Effector CD8-positive, alpha-beta T cell (primary cell): ENCODE measurements at regions not wholly inside any gene's neighbourhood (a gene's known extent, or its start where the extent isn't known, plus 50 kb on each side); places are given as distances from the start of the nearest gene placed in this dataset.
"Not testable (repeated sequence)": the region's sequence is repeated elsewhere in the genome, so short reads cannot be mapped to it uniquely, and the experiment has no call there.

ENCODE experiments used
- DNase-seq: peaks from one replicate; lab custom pipeline; 2025; lab: John Stamatoyannopoulos, UW

DNA sequence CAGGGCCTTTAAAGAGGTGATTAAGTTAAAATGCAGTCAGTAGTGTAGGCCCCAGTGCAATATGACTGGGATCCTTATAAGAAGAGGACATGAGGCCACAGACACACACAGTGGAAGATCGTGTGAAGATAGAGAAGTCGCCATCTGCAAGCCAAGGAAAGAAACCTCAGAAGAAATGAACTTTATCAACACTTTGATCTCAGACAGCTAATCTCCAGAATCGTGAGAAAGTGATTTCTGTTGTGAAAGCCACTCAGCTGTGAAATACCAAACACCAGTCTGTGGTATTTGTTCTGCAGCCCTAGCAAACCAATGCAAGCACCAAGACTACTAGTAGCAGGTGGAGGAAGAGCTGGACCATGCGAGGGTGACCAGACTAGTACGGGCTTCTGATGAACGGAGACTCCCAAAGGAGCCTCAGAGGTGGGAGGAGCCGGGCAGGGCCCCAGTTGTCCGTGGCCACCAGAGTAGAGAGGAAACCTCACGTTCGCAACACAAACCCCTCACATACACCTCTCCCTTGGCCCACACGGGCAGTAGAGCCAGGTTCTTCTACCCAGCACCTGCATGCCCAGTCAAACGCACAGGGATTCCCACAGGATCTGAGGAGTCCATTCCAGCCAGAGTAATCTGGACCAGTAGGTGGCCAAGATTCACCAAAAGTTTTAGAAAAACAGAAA is 243.0 kb downstream of the TTC8 start:
- no peak for DNase-seq

GRCh38 chr14:89078021-89078795 is 253.8 kb downstream of the TTC8 start:
- no peak for DNase-seq

- DNase-seq = no peak
These were observed 260.8 kb downstream of the TTC8 start for GRCh38 chr14:89085231-89085731.

DNA sequence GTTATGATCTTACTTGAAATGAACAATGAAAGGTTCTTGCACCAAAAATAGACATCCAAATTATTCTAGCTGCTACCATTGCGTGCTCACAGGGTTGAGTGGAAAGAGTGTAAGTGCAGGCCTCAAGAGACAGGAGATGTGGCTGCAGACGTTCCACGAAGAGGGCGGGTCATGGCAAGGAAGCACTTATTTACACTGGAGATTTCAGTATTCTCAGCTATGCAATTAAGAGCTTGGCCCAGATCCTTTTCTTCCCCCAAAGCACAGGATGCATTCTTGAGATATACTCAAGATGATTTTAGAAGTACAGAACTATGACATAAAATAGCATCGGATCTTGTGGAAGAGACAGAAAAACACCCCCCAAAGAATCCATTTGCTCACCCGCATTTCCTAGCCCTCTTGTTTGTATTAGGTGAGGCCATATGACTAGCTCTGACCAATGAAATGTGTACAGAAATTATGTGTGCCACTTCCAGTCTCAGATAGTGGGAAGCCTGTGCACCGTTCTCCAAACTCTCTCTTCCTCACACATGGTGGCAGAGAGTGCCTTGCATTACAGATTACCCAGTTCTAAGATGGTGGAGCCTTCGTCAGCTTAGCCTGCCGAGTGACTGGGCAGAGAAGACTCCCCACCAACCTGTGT is 261.4 kb downstream of the TTC8 start:
- DNase-seq = no peak

DNA sequence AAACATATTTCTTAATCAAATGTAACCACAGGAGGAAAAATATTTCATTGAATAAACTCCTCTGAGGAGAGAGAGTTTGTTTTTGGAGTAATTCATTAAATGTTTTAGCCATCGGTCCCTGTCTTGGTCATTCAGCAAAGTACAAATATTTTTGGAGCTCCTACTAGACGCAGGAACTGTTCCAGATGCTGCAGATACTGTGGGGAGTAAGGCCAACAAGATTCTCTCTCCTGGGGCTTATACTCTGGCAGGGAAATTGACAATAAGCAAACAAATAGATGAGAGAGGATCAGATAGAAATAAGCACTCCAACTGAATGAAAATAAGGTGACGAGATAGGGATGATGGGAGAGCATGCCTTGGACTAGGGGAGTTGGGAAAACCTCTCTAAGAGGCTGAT is 264.1 kb downstream of the TTC8 start:
- DNase-seq = no peak

DNA sequence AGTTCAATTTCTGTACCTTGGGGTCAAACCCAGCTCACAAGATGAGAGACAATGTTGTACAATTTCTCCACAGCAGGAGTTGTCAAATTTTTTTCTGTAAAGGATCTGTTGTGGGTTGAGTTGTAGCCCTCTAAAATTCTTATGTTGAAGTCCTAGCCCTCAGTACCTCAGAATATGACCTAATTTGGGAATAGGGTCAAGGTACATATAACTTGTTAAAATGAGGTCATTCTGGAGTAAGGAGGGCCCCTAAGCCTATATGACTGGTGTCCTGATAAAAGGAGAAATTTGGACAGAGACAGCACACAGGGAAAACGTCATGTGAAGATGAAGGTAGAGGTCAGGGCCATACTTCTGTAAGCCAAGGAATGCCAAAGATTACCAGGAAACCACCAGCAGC is 264.9 kb downstream of the TTC8 start:
- DNase-seq = no peak

- no peak for DNase-seq
These were observed 267.3 kb downstream of the TTC8 start for GRCh38 chr14:89091781-89092180.

DNA sequence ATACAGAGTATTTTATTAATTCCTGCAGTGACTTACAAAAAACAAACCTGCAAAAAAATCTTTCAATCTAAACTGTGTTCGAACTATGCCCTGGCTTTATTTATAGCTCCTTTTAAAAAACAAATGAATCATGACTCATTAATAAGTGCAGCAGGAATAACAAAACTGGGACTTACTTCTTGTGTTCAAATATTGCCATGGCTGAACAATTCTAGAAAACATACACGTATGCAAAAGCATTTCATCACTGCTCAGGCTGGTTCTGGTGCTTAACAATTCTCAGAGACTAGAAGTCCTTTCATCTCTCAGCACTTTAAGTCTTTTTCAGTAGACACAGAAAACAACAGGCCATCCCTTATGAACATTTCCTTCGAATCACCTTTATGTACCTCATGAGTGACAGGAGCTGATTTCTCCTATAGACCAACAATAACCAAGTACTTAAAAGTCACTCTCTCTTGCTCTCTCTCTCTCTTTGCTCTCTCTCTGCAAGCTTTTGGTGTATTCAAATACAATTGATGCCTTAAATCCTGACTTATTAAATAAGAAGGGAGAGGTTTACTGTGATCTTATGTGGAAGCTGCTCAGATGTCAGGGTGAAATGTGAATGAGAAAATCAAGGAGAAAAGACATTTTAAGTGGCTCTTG is 268.8 kb downstream of the TTC8 start:
- no peak for DNase-seq

DNA sequence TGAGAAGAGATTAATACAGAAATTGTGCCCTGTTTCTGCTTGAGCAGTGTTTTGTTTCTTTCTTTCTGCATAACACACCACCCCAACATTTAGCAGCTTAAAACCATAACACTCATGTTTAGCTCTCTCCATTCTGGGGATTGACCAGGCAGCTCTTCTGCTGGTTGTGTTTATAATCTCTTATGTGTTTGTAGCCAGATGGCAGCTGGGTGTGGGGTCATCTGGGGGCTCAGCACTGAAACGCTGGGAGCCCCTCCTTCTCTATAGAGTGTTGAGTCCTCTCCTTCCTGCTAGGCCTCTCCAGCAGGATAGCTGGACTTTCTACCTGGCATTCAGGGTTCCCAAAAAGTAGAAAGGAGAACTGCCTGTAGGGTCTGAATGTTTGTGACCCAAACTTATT is 270.6 kb downstream of the TTC8 start:
- DNase-seq = no peak

GRCh38 chr14:89096946-89097345 is 272.5 kb downstream of the TTC8 start:
- DNase-seq = no peak

GRCh38 chr14:89098254-89098653 is 273.8 kb downstream of the TTC8 start:
- no peak for DNase-seq

DNA sequence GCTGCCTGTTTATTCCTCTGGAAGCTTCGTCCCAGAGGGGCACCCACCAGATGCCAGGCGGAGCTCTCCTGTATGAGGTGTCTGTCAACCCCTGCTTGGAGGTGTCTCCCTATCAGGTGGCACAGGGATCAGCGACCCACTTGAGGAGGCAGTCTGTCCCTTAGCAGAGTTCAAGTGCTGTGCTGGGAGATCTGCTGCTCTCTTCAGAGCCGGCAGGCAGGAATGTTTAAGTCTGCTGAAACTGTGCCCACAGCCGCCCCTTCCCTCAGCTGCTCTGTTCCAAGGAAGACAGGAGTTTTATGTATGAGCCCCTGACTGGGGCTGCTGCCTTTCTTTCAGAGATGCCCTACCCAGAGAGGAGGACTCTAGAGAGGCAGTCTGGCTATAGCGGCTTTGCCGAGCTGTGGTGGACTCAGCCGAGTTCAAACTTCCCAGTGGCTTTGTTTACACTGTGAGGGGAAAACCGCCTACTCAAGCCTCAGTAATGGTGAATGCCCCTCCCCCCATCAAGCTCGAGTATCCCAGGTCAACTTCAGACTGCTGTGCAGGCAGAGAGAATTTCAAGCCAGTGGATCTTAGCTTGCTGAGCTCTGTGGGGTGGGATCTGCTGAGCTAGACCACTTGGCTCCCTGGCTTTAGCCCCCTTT is 279.8 kb downstream of the TTC8 start:
- not testable (repeated sequence) for DNase-seq

DNA sequence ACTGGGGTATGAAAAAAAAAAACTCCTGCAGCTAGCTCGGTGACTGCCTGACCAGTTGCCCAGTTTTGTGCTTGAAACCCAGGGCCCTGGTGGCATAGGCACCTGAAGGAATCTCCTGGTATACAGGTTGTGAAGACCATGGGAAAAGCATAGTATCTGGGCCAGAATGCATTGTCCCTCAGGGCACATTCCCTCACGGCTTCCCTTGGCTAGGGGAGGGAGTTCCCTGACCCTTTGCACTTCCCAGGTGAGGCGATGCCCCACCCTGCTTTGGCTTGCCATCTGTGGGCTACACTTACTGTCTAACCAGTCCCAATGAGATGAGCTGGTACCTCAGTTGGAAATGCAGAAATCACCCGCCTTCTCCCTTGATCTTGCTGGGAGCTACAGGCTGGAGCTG is 280.4 kb downstream of the TTC8 start:
- not testable (repeated sequence) for DNase-seq
